ENCODE measurements at regions not wholly inside any gene's neighbourhood (a gene's known extent, or its start where the extent isn't known, plus 50 kb on each side); places are given as distances from the start of the nearest gene placed in this dataset.

- no peak overlapping the region for H3K4me3 ChIP-seq (ENCODE audit: low read length)
- TF ChIP-seq ZNF274 (IDR thresholded peaks at IDR 0.05; ENCODE audit: low read depth, low read length), result no peak
These were observed 242.1 kb upstream of the TLE3 start for GRCh38 chr15:70339571-70340493.

GRCh38 chr15:70337277-70338186 is 239.8 kb upstream of the TLE3 start:
- no peak overlapping the region for H3K4me3 ChIP-seq (ENCODE audit: low read length)
- no peak for TF ChIP-seq ZNF274 (IDR thresholded peaks at IDR 0.05; ENCODE audit: low read depth, low read length)

GRCh38 chr15:70336425-70337009 is 238.8 kb upstream of the TLE3 start:
- no peak overlapping the region for H3K4me3 ChIP-seq (ENCODE audit: low read length)
- TF ChIP-seq ZNF274 (IDR thresholded peaks at IDR 0.05; ENCODE audit: low read depth, low read length), result no peak

- no peak for TF ChIP-seq ZNF274 (IDR thresholded peaks at IDR 0.05; ENCODE audit: low read depth, low read length)
- no peak overlapping the region for H3K4me3 ChIP-seq (ENCODE audit: low read length)
These were observed 236.6 kb upstream of the TLE3 start for GRCh38 chr15:70334286-70334685.

GRCh38 chr15:70329179-70329578 is 231.5 kb upstream of the TLE3 start:
- H3K4me3 ChIP-seq (ENCODE audit: low read length), result no peak overlapping the region
- no peak for TF ChIP-seq ZNF274 (IDR thresholded peaks at IDR 0.05; ENCODE audit: low read depth, low read length)

GRCh38 chr15:70328679-70329115 is 231.0 kb upstream of the TLE3 start:
- TF ChIP-seq ZNF274 (IDR thresholded peaks at IDR 0.05; ENCODE audit: low read depth, low read length), result no peak
- no peak overlapping the region for H3K4me3 ChIP-seq (ENCODE audit: low read length)

GRCh38 chr15:70327856-70328678 is 230.3 kb upstream of the TLE3 start:
- no peak overlapping the region; the same call in 1 of the 2 replicates for H3K4me3 ChIP-seq (ENCODE audit: low read length)
- TF ChIP-seq ZNF274 (IDR thresholded peaks at IDR 0.05; ENCODE audit: low read depth, low read length), result no peak

GRCh38 chr15:70327328-70327855 is 229.7 kb upstream of the TLE3 start:
- no peak for TF ChIP-seq ZNF274 (IDR thresholded peaks at IDR 0.05; ENCODE audit: low read depth, low read length)
- no peak overlapping the region; the same call in 1 of the 2 replicates for H3K4me3 ChIP-seq (ENCODE audit: low read length)

- H3K4me3 ChIP-seq (ENCODE audit: low read length), result no peak overlapping the region
- no peak for TF ChIP-seq ZNF274 (IDR thresholded peaks at IDR 0.05; ENCODE audit: low read depth, low read length)
These were observed 226.6 kb upstream of the TLE3 start for GRCh38 chr15:70324001-70324974.

- TF ChIP-seq ZNF274 (IDR thresholded peaks at IDR 0.05; ENCODE audit: low read depth, low read length), result no peak
- H3K4me3 ChIP-seq (ENCODE audit: low read length), result no peak overlapping the region
These were observed 225.6 kb upstream of the TLE3 start for GRCh38 chr15:70323111-70323851.

GRCh38 chr15:70322051-70322668 is 224.4 kb upstream of the TLE3 start:
- no peak for TF ChIP-seq ZNF274 (IDR thresholded peaks at IDR 0.05; ENCODE audit: low read depth, low read length)
- H3K4me3 ChIP-seq (ENCODE audit: low read length), result no peak overlapping the region; the same call in 1 of the 2 replicates
